ENCODE measurements at regions not wholly inside any gene's neighbourhood (a gene's known extent, or its start where the extent isn't known, plus 50 kb on each side); places are given as distances from the start of the nearest gene placed in this dataset.

DNA sequence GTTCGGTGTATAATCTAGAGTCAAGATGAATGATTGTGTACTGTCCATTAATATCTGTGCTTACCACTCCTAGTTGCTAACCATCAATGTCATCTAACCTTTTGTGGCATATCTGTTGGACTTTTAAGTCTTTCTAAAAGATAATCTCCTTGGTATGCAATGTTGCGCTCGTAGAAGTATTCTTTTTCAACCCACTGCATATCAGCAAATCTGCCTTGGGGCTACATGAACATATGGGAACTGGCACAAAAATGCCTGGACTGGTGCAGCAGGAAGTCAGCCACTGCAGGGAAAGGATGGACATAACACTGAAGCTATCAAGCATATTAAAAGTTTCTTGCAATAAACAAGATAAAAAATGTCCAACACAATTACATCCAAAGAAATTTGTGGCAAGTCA lies 124.3 kb upstream of the SLC38A4 start:
- H3K27ac ChIP-seq, result no peak overlapping the region
- ATAC-seq (no peak), DNase-seq (no peak)
- intact Hi-C loops (cut with DNase I), result no loop called here
- no peaks in the 10 kb centered on the region for H3K4me1 ChIP-seq
- TF ChIP-seq, protein P1, sequence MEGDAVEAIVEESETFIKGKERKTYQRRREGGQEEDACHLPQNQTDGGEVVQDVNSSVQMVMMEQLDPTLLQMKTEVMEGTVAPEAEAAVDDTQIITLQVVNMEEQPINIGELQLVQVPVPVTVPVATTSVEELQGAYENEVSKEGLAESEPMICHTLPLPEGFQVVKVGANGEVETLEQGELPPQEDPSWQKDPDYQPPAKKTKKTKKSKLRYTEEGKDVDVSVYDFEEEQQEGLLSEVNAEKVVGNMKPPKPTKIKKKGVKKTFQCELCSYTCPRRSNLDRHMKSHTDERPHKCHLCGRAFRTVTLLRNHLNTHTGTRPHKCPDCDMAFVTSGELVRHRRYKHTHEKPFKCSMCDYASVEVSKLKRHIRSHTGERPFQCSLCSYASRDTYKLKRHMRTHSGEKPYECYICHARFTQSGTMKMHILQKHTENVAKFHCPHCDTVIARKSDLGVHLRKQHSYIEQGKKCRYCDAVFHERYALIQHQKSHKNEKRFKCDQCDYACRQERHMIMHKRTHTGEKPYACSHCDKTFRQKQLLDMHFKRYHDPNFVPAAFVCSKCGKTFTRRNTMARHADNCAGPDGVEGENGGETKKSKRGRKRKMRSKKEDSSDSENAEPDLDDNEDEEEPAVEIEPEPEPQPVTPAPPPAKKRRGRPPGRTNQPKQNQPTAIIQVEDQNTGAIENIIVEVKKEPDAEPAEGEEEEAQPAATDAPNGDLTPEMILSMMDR (IDR thresholded peaks at IDR 0.05), result no peak
- no peaks in the 10 kb centered on the region for H3K9me3 ChIP-seq
- no peaks in the 10 kb centered on the region for H3K36me3 ChIP-seq
- no peak overlapping the region for H3K4me3 ChIP-seq
- H3K27me3 ChIP-seq (ENCODE audit: low read depth), result no peaks in the 10 kb centered on the region

DNA sequence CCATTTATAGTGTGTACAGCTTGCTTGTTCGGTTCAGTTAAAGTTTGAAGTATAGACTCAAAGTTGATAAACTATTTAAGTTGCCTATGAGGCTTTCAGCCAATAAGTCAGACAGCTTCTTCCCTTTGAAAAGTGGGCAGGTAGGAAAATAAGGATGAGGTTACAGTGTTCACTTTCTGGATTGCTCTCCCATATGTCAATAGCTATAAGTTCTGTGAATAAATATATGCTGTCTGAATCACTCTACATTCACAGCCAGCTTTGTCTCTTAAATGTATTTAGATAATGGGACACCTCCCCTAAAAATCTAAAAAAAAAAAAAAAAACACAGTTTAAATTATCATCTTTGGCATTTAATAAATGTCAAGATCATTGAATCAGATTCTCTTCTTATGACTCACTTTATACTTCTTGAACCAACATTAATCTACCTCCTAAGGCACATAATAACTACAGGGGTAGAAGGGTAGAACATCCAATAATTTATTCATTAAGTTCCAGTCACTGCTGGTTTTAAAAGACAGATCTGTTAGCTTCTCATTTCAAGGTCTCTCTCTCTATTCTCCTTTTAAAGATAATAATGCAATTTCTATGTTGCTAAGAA lies 126.4 kb upstream of the PCED1B start:
- H3K4me1 ChIP-seq, result no peaks in the 10 kb centered on the region
- H3K36me3 ChIP-seq, result no peaks in the 10 kb centered on the region
- no peak for DNase-seq
- no peaks in the 10 kb centered on the region for H3K9me3 ChIP-seq
- no peak overlapping the region for H3K4me3 ChIP-seq
- H3K27me3 ChIP-seq (ENCODE audit: low read depth), result no peaks in the 10 kb centered on the region
- ATAC-seq, result no peak
- TF ChIP-seq, protein P1 (IDR thresholded peaks at IDR 0.05), result no peak
- intact Hi-C loops (cut with DNase I), result no loop called here
- no peak overlapping the region for H3K27ac ChIP-seq

DNA sequence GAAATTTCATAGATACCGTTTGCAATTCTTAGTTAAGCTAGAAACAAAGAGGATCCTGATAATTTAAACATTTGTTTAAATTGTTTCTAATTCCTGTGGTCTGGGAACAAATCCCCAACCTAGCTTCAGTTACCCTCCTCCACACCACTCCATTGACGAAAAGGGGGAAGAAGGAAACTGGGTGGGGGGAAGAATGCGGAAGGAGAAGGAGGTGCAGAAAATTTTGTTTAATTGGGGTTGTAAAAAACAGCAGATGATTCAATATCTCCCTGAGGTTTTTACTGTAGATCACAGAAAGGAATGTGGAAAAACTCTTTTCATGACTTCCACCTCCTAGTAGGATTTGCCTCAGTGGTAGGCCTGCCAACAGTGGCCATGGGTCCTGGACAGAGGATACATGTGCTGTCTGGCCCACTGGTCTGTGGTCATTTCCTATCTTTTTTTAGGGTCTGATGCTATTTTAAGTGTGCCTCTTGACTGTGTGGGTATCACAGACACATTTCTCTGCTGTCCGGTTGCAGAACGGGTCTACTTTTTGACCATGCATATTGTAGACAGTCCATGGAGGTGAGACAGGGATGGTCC lies 122.9 kb upstream of the PCED1B start:
- Histone ChIP-seq H3K4me1 (no peaks in the 10 kb centered on the region), H3K9me3 (no peaks in the 10 kb centered on the region), H3K27me3 (ENCODE audit: low read depth) (no peaks in the 10 kb centered on the region), H3K4me3 (no peak overlapping the region), H3K27ac (no peak overlapping the region), H3K36me3 (no peaks in the 10 kb centered on the region)
- TF ChIP-seq, protein P1 (IDR thresholded peaks at IDR 0.05), result no peak
- intact Hi-C loops (cut with DNase I), result no loop called here
- no peak for DNase-seq
- ATAC-seq, result no peak

DNA sequence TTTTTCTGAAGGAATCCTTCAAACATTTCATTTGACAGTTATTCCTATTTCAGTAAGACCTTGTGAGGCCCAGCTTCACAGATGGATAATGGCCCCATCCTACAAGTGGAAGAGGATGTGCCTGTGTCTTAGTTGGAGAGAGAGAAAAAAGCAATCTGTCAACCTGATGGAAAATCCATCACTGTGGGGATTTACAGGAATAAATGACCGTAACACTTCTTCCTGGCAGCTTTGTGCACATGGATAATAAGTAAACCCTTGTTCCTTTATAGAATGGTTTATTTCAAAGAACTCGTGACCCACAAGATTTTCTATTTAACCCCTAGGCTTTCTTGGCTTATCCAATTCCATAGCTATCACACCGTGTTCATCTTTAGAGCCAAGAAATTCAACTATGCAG lies 121.4 kb upstream of the PCED1B start:
- no peak for DNase-seq
- ATAC-seq, result no peak
- Histone ChIP-seq H3K27me3 (ENCODE audit: low read depth) (no peaks in the 10 kb centered on the region), H3K4me3 (no peak overlapping the region), H3K36me3 (no peaks in the 10 kb centered on the region), H3K9me3 (no peaks in the 10 kb centered on the region), H3K4me1 (no peaks in the 10 kb centered on the region), H3K27ac (no peak overlapping the region)
- TF ChIP-seq, protein P1 (IDR thresholded peaks at IDR 0.05), result no peak
- intact Hi-C loops (cut with DNase I), result no loop called here

DNA sequence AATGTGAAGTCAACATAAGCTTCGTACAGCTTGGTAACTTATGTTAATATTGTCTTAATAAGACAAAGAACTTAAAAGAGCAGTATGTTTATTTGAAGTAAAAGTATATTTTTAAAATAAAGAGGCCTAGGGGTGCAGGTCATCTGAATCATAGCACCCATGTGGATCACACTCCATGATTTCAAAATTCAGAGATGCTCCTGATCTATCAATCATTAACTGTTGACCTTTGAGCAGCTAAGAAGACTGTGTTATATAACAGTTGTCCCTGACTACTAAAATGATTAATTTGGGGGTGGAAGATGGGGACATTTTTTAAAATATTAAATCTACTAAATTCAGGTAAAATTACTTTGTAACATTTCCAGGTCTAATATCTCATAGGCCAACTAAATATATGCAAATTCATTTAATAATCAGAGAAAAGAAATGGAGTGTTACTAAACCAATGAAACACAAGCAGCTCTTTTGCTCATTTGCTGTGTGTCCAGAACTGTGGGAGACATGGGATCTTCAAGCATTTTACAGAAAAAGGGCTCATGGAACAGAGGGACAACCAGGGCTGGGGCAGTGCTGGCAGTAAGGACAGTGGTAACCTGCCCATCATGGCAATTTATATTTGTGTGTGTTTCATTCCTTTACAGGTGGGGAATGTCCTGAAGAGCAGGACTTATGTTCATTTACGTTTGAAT lies 120.7 kb upstream of the PCED1B start:
- DNase-seq (no peak), ATAC-seq (no peak)
- TF ChIP-seq, protein P1 (IDR thresholded peaks at IDR 0.05), result no peak
- no peaks in the 10 kb centered on the region for H3K4me1 ChIP-seq
- H3K4me3 ChIP-seq, result no peak overlapping the region
- no peaks in the 10 kb centered on the region for H3K9me3 ChIP-seq
- no peak overlapping the region for H3K27ac ChIP-seq
- no peaks in the 10 kb centered on the region for H3K27me3 ChIP-seq (ENCODE audit: low read depth)
- intact Hi-C loops (cut with DNase I), result no loop called here
- no peaks in the 10 kb centered on the region for H3K36me3 ChIP-seq
